ENCODE measurements at regions not wholly inside any gene's neighbourhood (a gene's known extent, or its start where the extent isn't known, plus 50 kb on each side); places are given as distances from the start of the nearest gene placed in this dataset.
"Not testable (repeated sequence)": the region's sequence is repeated elsewhere in the genome, so short reads cannot be mapped to it uniquely, and the experiment has no call there.

GRCh38 chrX:66902081-66902480 lies 263.2 kb upstream of the EDA2R start:
- DNase-seq = no peak

- no peak for DNase-seq
These were observed 262.0 kb upstream of the EDA2R start for GRCh38 chrX:66900886-66901285.

- DNase-seq = no peak
These were observed 253.1 kb upstream of the EDA2R start for GRCh38 chrX:66892004-66892403.

GRCh38 chrX:66889418-66889817 lies 250.5 kb upstream of the EDA2R start:
- DNase-seq = no peak

GRCh38 chrX:66882101-66882500 lies 243.2 kb upstream of the EDA2R start:
- DNase-seq = no peak

GRCh38 chrX:66876776-66877175 lies 237.9 kb upstream of the EDA2R start:
- DNase-seq = no peak

- DNase-seq = no peak
These were observed 233.9 kb upstream of the EDA2R start for GRCh38 chrX:66872771-66873170.

- no peak for DNase-seq
These were observed 224.8 kb upstream of the EDA2R start for GRCh38 chrX:66863721-66864120.

GRCh38 chrX:66833426-66833825 lies 194.5 kb upstream of the EDA2R start:
- no peak for DNase-seq

- DNase-seq = no peak
These were observed 176.3 kb upstream of the EDA2R start for GRCh38 chrX:66815227-66815626.

- DNase-seq = not testable (repeated sequence)
These were observed 155.6 kb upstream of the EDA2R start for GRCh38 chrX:66794514-66794913.

- no peak for DNase-seq
These were observed 127.4 kb upstream of the EDA2R start for GRCh38 chrX:66766318-66766717.

GRCh38 chrX:66760651-66761050 lies 121.8 kb upstream of the EDA2R start:
- DNase-seq = no peak

GRCh38 chrX:66756717-66757116 lies 117.8 kb upstream of the EDA2R start:
- no peak for DNase-seq

- DNase-seq = no peak
These were observed 112.4 kb upstream of the EDA2R start for GRCh38 chrX:66751136-66751782.

GRCh38 chrX:66744519-66744918 lies 105.6 kb upstream of the EDA2R start:
- not testable (repeated sequence) for DNase-seq

GRCh38 chrX:66731398-66731797 lies 92.5 kb upstream of the EDA2R start:
- no peak for DNase-seq

- DNase-seq = peak; percentile 21 to 27
These were observed 90.0 kb upstream of the EDA2R start for GRCh38 chrX:66728818-66729271.

- DNase-seq = no peak
These were observed 79.0 kb upstream of the EDA2R start for GRCh38 chrX:66717926-66718325.

GRCh38 chrX:66698273-66699204 lies 59.7 kb upstream of the EDA2R start:
- no peak for DNase-seq

GRCh38 chrX:66692512-66692911 lies 53.6 kb upstream of the EDA2R start:
- not testable (repeated sequence) for DNase-seq
